Right cardiac atrium (tissue), 5 donors: ENCODE measurements at regions not wholly inside any gene's neighbourhood (a gene's known extent, or its start where the extent isn't known, plus 50 kb on each side); places are given as distances from the start of the nearest gene placed in this dataset.

Source experiments
- ATAC-seq, 2 donors: fragments of 200-7000 bp; cut with Tn5 transposase; one replicate each; pipeline versions ENCODE4 v1.8.0 to v1.9.1; 2020; ENCODE audit warnings: moderate library complexity in 2 of 2, mild to moderate bottlenecking in 1 of 2
- DNase-seq, 3 donors: peaks; one replicate each; pipeline ENCODE4 v3.0.0-alpha.2; 2020
- H3K27ac ChIP-seq: one replicate; pipeline ENCODE4 v1.5.1; 2013; ENCODE audit warnings: mild to moderate bottlenecking, low read length, control low read depth, moderate library complexity
- H3K27me3 ChIP-seq: one replicate; pipeline ENCODE4 v1.6.1; 2013; ENCODE audit not compliant: control insufficient read depth, insufficient read depth
- H3K4me1 ChIP-seq: one replicate; pipeline ENCODE4 v1.6.1; 2013; ENCODE audit warnings: low read length; ENCODE audit not compliant: control insufficient read depth, insufficient read depth
- H3K4me3 ChIP-seq: one replicate; pipeline ENCODE4 v1.5.1; 2013; ENCODE audit warnings: low read length, control low read depth
- H3K9me3 ChIP-seq: one replicate; pipeline ENCODE4 v1.6.1; 2013; ENCODE audit warnings: low read length; ENCODE audit not compliant: control insufficient read depth
- WGBS: extraction: QIAGEN DNeasy Blood & Tissue Kit; methylation state at CpG from one replicate; pipeline ENCODE4 v1.1.7; 2013; 5-methylcytosine and 5-hydroxymethylcytosine counted together
- intact Hi-C, 4 donors: fragments of 100-400 bp; cut with DNase I; formaldehyde crosslinking; loops; one replicate each; pipeline versions ENCODE4 v1.11.0 to v1.14.0; 2022 to 2023
- donor health status: healthy with polysubstance abuse.
- donor health status: DM: no; HTN: yes; CAD: no.
- donor health status: DM: no; HTN: no; CAD: no.
- donor health status: DM: no; HTN: yes; CAD: no; lungs with severe emphysema.
- donor health status: DM: yes; HTN: yes; CAD: no.

DNA sequence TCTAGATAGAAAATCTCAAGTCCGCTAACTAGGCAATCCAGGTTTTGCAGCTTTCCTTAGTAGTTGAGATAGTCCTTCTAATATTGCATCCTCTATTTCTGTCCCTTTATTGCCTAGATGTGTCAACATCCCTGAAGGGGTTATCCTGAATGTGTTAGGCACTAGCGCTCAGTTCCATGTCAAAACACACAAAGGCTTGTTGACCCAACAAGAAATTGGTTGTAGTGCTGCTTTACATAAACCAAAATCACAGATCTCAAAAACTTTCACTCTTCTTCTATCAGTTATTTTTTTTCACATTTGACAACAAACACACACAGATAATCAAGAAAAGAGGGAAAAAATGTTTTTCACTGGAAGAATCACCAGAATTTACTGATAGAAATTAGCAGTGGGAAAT, 51.4 kb upstream of the SOX2 start:
- Histone ChIP-seq H3K4me3 (no peak overlapping the region), H3K9me3 (no peaks in the 10 kb centered on the region), H3K27ac (no peak overlapping the region), H3K27me3 (no peaks in the 10 kb centered on the region), H3K4me1 (no peaks in the 10 kb centered on the region)
- intact Hi-C loops, result no loop called here
- WGBS, result 92% methylated on average over 2 of the region's 2 CpGs
- ATAC-seq (no peak), DNase-seq (no peak)

DNA sequence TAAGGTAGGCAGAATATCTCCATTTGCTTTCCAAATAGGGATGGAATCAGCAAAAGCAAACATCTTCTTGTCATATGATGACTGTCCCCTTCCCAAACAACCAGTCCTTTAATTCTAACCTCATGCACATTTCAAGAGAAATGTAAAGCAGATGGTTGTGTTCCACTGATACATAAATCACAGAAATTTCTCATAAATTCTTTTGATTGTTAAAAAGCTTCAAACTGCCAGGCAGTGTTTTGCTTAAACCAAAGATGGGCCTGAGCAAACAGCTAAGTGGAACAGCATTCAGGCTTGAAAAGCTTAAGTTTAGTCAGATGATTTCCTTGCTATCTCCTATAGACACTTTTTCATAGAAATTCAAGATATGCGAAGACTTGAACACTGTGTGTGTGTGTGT, 74.3 kb upstream of the SOX2 start:
- intact Hi-C loops, result no loop called here
- Histone ChIP-seq H3K27me3 (no peaks in the 10 kb centered on the region), H3K4me3 (no peak overlapping the region), H3K27ac (no peak overlapping the region), H3K4me1 (no peaks in the 10 kb centered on the region), H3K9me3 (no peaks in the 10 kb centered on the region)
- WGBS, result 81% methylated on average over 1 of the region's 1 CpG
- DNase-seq (no peak), ATAC-seq (no peak)

DNA sequence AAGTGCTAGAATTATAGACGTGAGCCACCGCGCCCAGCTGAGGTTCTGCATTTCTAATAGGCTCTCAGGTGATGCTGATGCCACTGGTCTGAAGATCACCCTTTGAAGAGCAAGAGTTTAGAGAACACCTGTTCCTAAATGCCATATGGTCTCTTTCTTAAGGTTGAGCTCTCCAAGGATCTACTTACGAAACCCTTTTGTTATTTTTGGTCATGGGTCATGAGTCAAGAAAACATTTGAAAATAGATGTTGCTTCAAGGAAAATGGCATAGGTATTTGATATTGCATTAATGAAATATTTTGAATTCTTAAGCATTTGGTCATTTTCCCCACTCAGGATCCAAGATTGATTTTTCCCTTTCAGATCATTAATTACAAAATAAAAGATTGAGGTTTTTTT, 74.7 kb upstream of the SOX2 start:
- no peak for ATAC-seq
- WGBS, result 93% methylated on average over 4 of the region's 4 CpGs

DNA sequence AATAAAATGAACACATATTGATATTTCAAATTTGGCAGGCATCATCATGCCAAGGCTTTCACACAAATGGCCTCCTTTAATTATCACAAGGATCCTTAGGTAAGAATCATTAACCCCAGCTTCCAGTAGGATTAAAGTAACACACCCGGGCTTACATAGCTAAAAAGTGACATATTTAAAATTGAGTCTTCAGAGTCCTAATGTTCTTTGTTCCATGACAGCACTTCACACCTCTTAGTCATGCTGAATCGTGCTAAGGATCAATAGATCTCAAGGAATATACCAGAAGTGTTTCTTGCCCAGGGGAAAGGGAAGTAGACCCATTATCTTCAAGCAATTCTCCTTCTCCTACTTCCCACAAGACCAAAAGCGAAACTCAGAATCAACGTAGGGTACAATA, 76.6 kb upstream of the SOX2 start:
- no peak overlapping the region for H3K4me3 ChIP-seq
- no peaks in the 10 kb centered on the region for H3K4me1 ChIP-seq
- H3K9me3 ChIP-seq, result no peaks in the 10 kb centered on the region
- no peak for DNase-seq
- intact Hi-C loops, result no loop called here
- ATAC-seq, result no peak
- 80% methylated on average over 4 of the region's 4 CpGs for WGBS
- no peak overlapping the region for H3K27ac ChIP-seq
- H3K27me3 ChIP-seq, result no peaks in the 10 kb centered on the region

More for the DNA sequence above, 74.7 kb upstream of the SOX2 start:
- intact Hi-C loops, result no loop called here
- Histone ChIP-seq H3K27me3 (no peaks in the 10 kb centered on the region), H3K4me3 (no peak overlapping the region), H3K9me3 (no peaks in the 10 kb centered on the region), H3K27ac (no peak overlapping the region), H3K4me1 (no peaks in the 10 kb centered on the region)
- DNase-seq, result no peak

DNA sequence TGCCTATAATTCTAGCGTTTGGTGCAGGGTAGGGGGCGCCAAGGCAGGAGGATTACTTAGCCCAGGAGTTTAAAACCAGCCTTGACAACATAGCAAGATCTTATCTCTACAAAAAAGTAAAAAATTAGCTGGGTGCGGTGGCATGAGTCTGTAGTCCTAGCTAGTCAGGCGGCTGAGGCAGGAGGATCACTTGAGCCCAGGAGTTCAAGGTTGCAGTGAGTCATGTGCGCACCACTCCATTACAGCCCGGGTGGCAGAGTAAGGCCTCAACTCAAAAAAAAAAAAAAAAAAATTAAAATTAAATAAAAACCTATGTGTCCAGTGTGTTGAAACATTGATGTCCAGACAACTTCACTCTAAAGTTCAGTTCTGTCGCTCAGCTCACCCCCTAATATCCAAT, 78.2 kb upstream of the SOX2 start:
- intact Hi-C loops, result no loop called here
- ATAC-seq (no peak), DNase-seq (peak in 1 of 3 donors; percentile 13)
- Histone ChIP-seq H3K9me3 (no peaks in the 10 kb centered on the region), H3K27ac (no peak overlapping the region), H3K27me3 (no peaks in the 10 kb centered on the region), H3K4me3 (no peak overlapping the region), H3K4me1 (no peaks in the 10 kb centered on the region)
- WGBS, result 79% methylated on average over 7 of the region's 7 CpGs

DNA sequence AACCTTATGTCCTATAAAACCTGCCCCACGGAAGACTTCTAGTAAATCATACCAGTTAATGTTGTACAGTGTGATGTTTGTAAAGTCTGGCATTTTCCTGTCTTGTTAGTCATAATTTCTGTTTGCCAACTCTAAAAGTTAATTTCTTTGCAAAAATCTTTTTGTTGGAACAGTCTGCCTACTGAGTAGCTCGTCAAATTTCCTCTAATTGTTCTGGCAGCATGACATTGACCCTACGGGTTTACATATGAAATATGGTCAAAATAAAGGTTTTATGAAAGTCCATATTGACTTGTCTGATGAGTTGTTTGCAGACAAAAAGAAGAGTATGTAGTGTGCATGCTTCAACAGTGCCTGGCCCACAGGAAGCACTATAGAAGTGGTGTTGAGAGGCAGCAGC, 79.8 kb upstream of the SOX2 start:
- H3K4me1 ChIP-seq, result no peaks in the 10 kb centered on the region
- ATAC-seq, result no peak
- no peak for DNase-seq
- H3K27ac ChIP-seq, result no peak overlapping the region
- intact Hi-C loops, result no loop called here
- no peak overlapping the region for H3K4me3 ChIP-seq
- H3K27me3 ChIP-seq, result no peaks in the 10 kb centered on the region
- H3K9me3 ChIP-seq, result no peaks in the 10 kb centered on the region
- WGBS, result 63% methylated on average over 3 of the region's 3 CpGs

DNA sequence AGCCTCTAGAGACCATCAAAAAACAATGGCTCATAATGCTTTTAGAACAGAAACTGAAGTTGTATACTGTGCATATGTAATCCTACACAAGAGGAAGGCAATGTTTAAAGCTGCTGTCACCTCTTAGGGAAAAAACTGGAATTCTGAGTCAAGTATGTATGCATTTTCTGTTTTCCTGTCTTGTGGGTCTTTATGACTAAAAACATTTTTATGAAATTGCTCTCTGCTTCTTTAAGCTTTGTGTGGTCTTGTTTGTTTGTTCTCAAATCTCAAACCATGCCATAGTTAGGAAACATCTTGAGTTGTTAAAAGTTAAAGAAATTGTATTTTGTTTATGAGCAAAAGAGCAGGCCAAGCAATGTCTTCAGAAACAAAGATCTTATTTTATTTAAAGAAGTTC, 80.9 kb upstream of the SOX2 start:
- ATAC-seq, result no peak
- H3K4me1 ChIP-seq, result no peaks in the 10 kb centered on the region
- intact Hi-C loops, result no loop called here
- DNase-seq, result no peak
- no peaks in the 10 kb centered on the region for H3K27me3 ChIP-seq
- no peak overlapping the region for H3K27ac ChIP-seq
- H3K9me3 ChIP-seq, result no peaks in the 10 kb centered on the region
- no peak overlapping the region for H3K4me3 ChIP-seq

DNA sequence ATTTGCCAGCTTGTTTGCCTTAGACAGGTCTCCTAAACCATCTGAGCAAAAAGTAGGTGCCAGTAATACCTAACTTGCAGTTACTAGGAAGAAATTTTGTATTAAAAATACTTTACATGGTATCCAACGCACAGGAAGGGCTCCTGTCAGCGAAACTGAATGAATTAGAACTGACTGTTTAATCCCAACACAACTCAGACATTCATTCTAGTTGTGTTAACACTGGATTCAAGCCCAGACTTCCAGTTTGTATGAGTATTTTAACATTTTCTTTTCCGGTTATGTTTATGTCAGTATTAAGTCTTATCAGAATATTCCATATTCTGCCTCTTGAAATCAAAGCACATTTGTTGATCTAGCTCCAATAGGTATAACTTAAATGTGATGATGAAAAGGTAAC, 82.0 kb upstream of the SOX2 start:
- H3K27me3 ChIP-seq, result no peaks in the 10 kb centered on the region
- no peak for ATAC-seq
- no peaks in the 10 kb centered on the region for H3K4me1 ChIP-seq
- intact Hi-C loops, result no loop called here
- no peaks in the 10 kb centered on the region for H3K9me3 ChIP-seq
- no peak for DNase-seq
- no peak overlapping the region for H3K4me3 ChIP-seq
- 53% methylated on average over 3 of the region's 3 CpGs for WGBS
- no peak overlapping the region for H3K27ac ChIP-seq

DNA sequence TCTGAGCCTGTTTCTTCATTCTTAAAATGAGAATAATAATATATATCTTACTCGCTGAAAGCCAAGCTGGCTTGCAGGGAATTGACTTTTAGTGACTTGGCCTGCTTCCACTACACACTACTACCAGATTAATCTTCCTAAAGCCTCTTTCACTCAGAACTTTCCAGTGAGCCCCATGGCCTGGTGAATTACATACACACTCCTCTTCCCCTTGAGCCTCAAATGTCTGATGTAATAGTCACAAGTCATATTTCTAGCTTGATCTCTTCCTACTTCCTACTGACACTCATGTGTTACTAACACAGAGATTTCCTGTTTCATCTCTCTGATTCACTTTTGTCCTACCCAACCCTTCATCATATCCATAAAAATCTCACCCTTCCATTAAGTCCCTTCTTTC, 82.7 kb upstream of the SOX2 start:
- no peak for DNase-seq
- 75% methylated on average over 1 of the region's 1 CpG for WGBS
- H3K27me3 ChIP-seq, result no peaks in the 10 kb centered on the region

DNA sequence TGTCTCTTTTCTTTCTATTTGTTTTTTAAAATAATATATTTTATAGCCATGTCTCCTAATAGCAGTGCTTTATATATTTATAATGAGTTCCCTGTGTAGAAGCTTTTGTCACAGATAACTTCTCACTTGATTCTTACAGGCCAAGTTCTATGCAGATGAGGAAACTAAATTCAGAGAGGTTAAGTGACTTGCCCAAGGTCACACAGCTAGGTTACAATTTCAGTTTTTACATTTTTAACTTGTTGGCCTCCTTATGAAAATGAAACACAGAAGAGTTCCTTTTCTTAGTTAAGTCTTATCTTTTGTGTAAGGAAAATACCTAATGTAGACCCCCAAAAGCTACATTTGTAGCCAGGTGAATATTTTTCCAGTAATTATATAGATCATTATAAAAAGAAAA, 83.3 kb upstream of the SOX2 start:
- H3K9me3 ChIP-seq, result no peaks in the 10 kb centered on the region
- no peak overlapping the region for H3K27ac ChIP-seq
- H3K4me3 ChIP-seq, result no peak overlapping the region
- ATAC-seq (no peak), DNase-seq (no peak)
- no peaks in the 10 kb centered on the region for H3K27me3 ChIP-seq
- intact Hi-C loops, result no loop called here
- H3K4me1 ChIP-seq, result no peaks in the 10 kb centered on the region

More for the DNA sequence above, 82.7 kb upstream of the SOX2 start:
- Histone ChIP-seq H3K4me3 (no peak overlapping the region), H3K27ac (no peak overlapping the region), H3K4me1 (no peaks in the 10 kb centered on the region), H3K9me3 (no peaks in the 10 kb centered on the region)
- no peak for ATAC-seq
- intact Hi-C loops, result no loop called here

DNA sequence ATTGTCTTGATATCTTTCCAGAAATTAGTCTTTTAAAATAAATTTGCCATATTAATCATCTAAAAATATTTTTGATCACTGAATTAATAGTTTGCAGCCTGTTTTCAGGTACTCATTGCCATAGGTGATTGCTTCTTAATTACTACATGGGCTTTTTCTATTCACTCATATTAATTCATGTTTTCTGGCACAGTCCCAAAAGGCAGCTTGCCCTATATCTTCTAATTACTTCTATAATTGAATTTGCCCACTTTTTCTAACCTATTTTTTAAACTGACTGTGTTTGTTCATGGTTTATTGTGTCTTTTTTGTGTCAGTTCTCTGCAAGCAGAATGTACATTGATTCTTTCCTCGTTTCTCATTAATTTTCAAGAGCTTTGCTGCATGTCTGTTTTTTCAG, 85.7 kb upstream of the SOX2 start:
- Histone ChIP-seq H3K27ac (no peak overlapping the region), H3K27me3 (no peaks in the 10 kb centered on the region), H3K4me1 (no peaks in the 10 kb centered on the region), H3K4me3 (no peak overlapping the region), H3K9me3 (no peaks in the 10 kb centered on the region)
- intact Hi-C loops, result no loop called here
- ATAC-seq (no peak), DNase-seq (no peak)
- WGBS, result 63% methylated on average over 1 of the region's 1 CpG

DNA sequence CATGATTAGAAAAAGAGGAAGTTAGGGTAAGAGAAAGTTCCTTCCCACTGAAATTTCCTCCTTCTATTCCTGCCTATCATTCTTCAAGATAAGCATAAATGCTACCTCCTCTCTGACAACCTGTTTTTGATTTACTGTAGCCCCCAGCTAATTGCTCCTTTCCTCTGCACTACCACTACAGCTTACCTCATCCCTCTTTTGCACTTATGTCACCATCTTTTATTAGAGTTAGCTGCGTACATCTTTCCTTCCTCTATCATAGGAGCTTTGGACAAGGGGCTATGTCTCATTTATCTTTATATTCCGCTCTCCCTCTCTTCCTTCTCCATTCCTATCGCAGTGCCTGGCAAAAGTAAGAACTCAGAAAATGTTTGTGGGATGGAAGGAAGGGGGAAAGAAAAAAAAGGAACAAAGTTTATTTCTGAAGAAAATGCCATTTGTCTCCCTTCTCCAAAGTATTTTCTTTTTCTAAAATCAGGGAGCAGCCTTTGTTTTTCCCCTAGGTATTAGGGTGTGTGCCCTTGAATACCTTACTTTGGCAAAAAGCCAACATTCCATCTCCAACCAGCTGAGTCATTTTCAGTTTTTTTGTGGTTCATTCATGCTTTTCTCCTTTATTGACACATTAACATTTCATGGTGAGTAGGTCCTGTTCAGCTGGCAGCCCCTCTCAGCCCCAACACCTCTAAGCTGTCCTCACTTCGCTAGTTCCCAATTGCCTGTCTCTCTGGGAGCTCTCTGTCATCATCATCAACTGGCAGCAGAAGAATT, 87.6 kb upstream of the SOX2 start:
- H3K27ac ChIP-seq, result no peak overlapping the region
- WGBS, result 12% methylated on average over 4 of the region's 4 CpGs
- ATAC-seq (no peak), DNase-seq (peak in 1 of 3 donors; percentile 30)
- H3K4me1 ChIP-seq, result no peaks in the 10 kb centered on the region
- no peak overlapping the region for H3K4me3 ChIP-seq
- H3K27me3 ChIP-seq, result no peaks in the 10 kb centered on the region
- intact Hi-C loops, result no loop called here
- no peaks in the 10 kb centered on the region for H3K9me3 ChIP-seq
